ENCODE measurements at regions not wholly inside any gene's neighbourhood (a gene's known extent, or its start where the extent isn't known, plus 50 kb on each side); places are given as distances from the start of the nearest gene placed in this dataset.
A peak's percentile ranks its signal among the peaks of the same experiment; 100 is the strongest.

GRCh38 chr1:103248417-103249102 is 140.2 kb upstream of the COL11A1 start:
- H3K27me3 ChIP-seq, result no peaks in the 10 kb centered on the region
- no peaks in the 10 kb centered on the region for H3K4me1 ChIP-seq
- H3K4me3 ChIP-seq, result no peak overlapping the region
- H3K9me3 ChIP-seq, result no peaks in the 10 kb centered on the region
- TF ChIP-seq, protein P1, sequence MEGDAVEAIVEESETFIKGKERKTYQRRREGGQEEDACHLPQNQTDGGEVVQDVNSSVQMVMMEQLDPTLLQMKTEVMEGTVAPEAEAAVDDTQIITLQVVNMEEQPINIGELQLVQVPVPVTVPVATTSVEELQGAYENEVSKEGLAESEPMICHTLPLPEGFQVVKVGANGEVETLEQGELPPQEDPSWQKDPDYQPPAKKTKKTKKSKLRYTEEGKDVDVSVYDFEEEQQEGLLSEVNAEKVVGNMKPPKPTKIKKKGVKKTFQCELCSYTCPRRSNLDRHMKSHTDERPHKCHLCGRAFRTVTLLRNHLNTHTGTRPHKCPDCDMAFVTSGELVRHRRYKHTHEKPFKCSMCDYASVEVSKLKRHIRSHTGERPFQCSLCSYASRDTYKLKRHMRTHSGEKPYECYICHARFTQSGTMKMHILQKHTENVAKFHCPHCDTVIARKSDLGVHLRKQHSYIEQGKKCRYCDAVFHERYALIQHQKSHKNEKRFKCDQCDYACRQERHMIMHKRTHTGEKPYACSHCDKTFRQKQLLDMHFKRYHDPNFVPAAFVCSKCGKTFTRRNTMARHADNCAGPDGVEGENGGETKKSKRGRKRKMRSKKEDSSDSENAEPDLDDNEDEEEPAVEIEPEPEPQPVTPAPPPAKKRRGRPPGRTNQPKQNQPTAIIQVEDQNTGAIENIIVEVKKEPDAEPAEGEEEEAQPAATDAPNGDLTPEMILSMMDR (IDR thresholded peaks at IDR 0.05), result no peak
- intact Hi-C loops (cut with DNase I), result no loop called here
- FAIRE-seq, result no peak
- DNase-seq, result no peak
- no peaks in the 10 kb centered on the region for H3K36me3 ChIP-seq
- no peak for ATAC-seq
- WGBS, 2 donors, result 65 to 74% methylated on average over 8 of the region's 8 CpGs
- no peak overlapping the region for H3K27ac ChIP-seq

GRCh38 chr1:103247517-103247916 is 139.2 kb upstream of the COL11A1 start:
- H3K9me3 ChIP-seq, result no peaks in the 10 kb centered on the region
- no peak overlapping the region for H3K4me3 ChIP-seq
- H3K27ac ChIP-seq, result no peak overlapping the region
- H3K27me3 ChIP-seq, result no peaks in the 10 kb centered on the region
- ATAC-seq (no peak), DNase-seq (no peak), FAIRE-seq (no peak)
- intact Hi-C loops (cut with DNase I), result no loop called here
- TF ChIP-seq, protein P1 (IDR thresholded peaks at IDR 0.05), result no peak
- no peaks in the 10 kb centered on the region for H3K4me1 ChIP-seq
- 11 to 12% methylated on average over 2 of the region's 2 CpGs for WGBS, 2 donors
- H3K36me3 ChIP-seq, result no peaks in the 10 kb centered on the region

DNA sequence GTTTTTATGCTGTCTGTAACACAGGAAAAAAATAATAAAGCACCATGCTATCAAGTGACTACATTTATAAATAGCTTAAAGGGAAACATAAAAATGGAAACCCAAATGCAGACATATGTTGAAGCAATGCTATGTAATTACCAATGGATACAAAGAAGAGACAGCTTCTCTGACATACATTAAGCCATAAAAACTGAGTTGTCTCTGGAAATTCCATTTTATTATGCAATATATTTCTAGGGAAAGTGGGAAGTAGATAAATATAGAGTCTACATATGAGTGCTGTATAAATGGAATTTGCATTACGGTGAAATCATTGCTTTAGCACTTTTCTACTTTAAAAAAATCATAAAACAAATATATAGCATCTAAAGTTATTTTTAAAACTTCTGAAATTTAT is 135.2 kb upstream of the COL11A1 start:
- ATAC-seq (no peak), DNase-seq (no peak), FAIRE-seq (no peak)
- H3K27ac ChIP-seq, result no peak overlapping the region
- H3K36me3 ChIP-seq, result no peaks in the 10 kb centered on the region
- H3K4me3 ChIP-seq, result no peak overlapping the region
- no peaks in the 10 kb centered on the region for H3K4me1 ChIP-seq
- TF ChIP-seq, protein P1 (IDR thresholded peaks at IDR 0.05), result no peak
- H3K9me3 ChIP-seq, result no peaks in the 10 kb centered on the region
- intact Hi-C loops (cut with DNase I), result no loop called here
- H3K27me3 ChIP-seq, result no peaks in the 10 kb centered on the region
- WGBS, 2 donors, result 79 to 87% methylated on average over 1 of the region's 1 CpG

GRCh38 chr1:103239034-103239433 is 130.7 kb upstream of the COL11A1 start:
- peak overlapping the region in 2 of 4 donors; percentile 2 to 20 for H3K27ac ChIP-seq
- FAIRE-seq, result no peak

GRCh38 chr1:103230061-103230460 is 121.7 kb upstream of the COL11A1 start:
- WGBS, 2 donors, result 65 to 72% methylated on average over 4 of the region's 4 CpGs
- H3K27me3 ChIP-seq, result no peaks in the 10 kb centered on the region
- ATAC-seq (no peak), FAIRE-seq (no peak), DNase-seq (no peak)
- intact Hi-C loops (cut with DNase I), result no loop called here
- TF ChIP-seq, protein P1 (IDR thresholded peaks at IDR 0.05), result no peak
- H3K27ac ChIP-seq, result no peak overlapping the region
- H3K4me1 ChIP-seq, result no peaks in the 10 kb centered on the region
- no peak overlapping the region for H3K4me3 ChIP-seq
- no peaks in the 10 kb centered on the region for H3K9me3 ChIP-seq
- no peaks in the 10 kb centered on the region for H3K36me3 ChIP-seq

More at GRCh38 chr1:103239034-103239433, 130.7 kb upstream of the COL11A1 start:
- no peaks in the 10 kb centered on the region for H3K36me3 ChIP-seq
- no peaks in the 10 kb centered on the region for H3K4me1 ChIP-seq
- DNase-seq (no peak), ATAC-seq (peak; percentile 21 to 85 (median 58))
- H3K9me3 ChIP-seq, result no peaks in the 10 kb centered on the region
- H3K4me3 ChIP-seq, result no peak overlapping the region
- intact Hi-C loops (cut with DNase I), result no loop called here
- no peaks in the 10 kb centered on the region for H3K27me3 ChIP-seq
- TF ChIP-seq, protein P1 (IDR thresholded peaks at IDR 0.05), result no peak

Measured in pancreas (tissue), 10 donors.